Limb (tissue), 2 donors: ENCODE measurements at regions not wholly inside any gene's neighbourhood (a gene's known extent, or its start where the extent isn't known, plus 50 kb on each side); places are given as distances from the start of the nearest gene placed in this dataset.
"Not testable (repeated sequence)": the region's sequence is repeated elsewhere in the genome, so short reads cannot be mapped to it uniquely, and the experiment has no call there.

Source experiments
- DNase-seq, 2 donors: peaks; one replicate each; pipeline ENCODE4 v3.0.0-alpha.2; 2016; ENCODE audit errors: extremely low spot score in 2 of 2

- no peak for DNase-seq
Observed at GRCh38 chr10:117458571-117458970, 83.3 kb upstream of the PDZD8 start.

- DNase-seq: no peak
Observed at GRCh38 chr10:117457932-117458331, 82.7 kb upstream of the PDZD8 start.

DNA sequence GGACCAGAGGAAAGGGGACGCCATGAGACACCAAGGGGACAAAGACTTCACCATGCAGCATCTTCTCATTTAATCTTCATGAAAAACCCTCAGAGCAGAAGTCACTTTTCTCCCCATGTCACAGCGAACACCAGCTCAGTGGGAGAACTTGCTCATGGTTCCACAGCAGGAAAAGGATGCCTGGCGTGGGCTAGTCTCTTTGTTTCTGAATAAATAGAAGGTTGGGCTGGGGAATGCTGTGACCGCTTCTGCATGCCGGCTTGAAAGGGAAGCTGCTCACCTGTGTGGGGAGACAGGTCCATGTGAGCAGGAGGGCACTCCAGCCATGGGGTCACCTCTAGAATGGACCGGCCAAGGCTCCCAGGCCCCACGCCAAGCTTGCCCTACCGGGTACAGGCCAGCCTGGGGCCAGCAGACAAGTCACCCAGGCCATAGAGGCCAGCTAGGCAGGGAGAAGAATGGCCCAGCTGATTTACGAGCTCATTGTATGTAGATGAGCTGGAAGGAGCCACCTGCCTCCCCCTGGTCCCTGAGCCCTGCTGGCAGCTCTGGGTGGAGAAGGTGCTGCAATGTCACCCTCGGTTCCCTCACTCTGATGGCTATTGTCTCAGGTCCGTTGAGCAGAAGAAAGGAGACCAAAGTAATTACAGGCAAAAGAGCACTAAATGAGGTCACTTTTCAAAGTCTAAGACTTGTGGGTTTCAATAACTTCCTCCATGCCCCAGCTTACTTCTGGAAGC, 82.0 kb upstream of the PDZD8 start:
- DNase-seq: no peak

- DNase-seq: no peak
Observed at GRCh38 chr10:117455346-117455745, 80.1 kb upstream of the PDZD8 start.

DNA sequence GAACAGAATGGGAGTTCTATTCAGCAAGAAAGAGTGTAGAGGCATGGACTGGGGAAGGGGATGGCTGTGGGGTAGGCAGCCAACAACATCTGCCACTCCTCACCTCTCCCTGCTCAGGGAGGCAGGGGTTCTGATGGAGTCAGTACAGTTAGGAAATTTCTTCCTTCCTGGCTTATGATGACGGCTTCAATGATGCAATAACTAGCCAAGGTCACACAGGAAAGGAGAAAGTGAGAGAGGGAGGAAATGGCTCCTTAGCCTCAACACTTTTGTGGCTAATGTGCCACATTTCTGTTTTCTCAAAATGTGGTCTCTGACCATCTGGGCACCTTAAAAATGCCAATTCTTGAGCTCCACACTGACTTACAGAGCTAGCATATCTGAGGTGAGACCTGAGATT, 79.3 kb upstream of the PDZD8 start:
- no peak for DNase-seq

DNA sequence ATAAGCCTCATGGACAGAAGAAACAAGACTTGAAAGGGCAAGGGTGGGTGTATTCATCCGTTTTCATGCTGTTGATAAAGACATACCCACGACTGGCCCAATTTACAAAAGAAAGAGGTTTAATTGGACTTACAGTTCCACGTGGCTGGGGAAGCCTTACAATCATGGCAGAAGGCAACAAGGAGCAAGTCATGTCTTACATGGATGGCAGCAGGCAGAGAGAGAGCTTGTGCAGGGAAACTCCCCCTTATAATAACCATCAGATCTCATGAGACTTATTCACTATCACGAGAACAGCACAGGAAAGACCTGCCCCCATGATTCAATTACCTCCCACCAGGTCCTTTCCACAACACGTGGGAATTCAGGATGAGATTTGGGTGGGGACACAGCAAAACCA, 78.2 kb upstream of the PDZD8 start:
- not testable (repeated sequence) for DNase-seq

- no peak for DNase-seq
Observed at GRCh38 chr10:117450940-117451339, 75.7 kb upstream of the PDZD8 start.

DNA sequence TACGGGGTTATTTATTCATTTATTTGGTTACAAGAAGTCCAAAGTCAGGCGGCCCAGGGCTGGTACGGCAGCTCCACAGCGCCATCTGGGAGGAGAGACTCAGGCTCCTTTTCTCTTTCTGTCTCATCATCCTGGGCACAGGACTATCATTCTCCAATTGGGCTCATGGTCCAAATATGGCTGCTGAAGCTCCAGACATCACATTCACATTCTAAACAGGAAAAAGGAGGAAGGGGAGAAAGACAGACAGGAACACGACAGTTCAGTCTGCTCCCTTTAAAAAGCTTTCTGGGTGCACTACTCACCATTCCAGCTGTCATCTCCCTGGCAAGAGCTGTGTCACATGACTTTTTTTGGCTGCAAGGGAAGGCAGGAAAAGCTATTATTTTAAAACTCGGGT, 74.4 kb upstream of the PDZD8 start:
- DNase-seq: no peak

GRCh38 chr10:117448802-117449201, 73.6 kb upstream of the PDZD8 start:
- DNase-seq: no peak

- DNase-seq: no peak
Observed at GRCh38 chr10:117445992-117446391, 70.8 kb upstream of the PDZD8 start.

DNA sequence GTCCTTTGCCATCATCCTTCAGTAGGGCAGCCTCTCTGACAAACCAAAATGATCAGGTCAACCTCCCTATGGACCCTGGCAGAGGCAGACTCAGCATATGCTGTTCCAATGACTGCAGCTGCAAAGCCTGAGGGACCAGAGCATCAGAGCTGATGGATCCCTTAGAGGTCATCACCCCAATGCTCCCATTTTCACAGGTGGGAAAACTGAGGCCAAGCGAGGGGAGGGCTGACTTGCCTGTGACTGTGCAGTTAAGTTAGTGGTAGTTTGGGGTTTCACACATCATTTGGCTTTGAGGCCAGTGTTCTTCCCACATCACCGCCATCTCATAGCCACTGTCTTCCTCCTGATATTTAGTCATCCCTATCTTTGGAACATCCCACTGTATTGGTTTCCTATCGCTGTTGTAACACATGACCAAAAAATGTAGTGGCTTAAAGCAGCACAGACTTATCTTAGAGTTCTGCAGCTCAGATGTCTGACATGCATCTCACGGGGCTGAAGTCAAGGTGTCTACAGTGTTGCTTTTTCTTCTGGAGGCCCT, 69.3 kb upstream of the PDZD8 start:
- no peak for DNase-seq

- no peak for DNase-seq
Observed at GRCh38 chr10:117443686-117444041, 68.4 kb upstream of the PDZD8 start.

DNA sequence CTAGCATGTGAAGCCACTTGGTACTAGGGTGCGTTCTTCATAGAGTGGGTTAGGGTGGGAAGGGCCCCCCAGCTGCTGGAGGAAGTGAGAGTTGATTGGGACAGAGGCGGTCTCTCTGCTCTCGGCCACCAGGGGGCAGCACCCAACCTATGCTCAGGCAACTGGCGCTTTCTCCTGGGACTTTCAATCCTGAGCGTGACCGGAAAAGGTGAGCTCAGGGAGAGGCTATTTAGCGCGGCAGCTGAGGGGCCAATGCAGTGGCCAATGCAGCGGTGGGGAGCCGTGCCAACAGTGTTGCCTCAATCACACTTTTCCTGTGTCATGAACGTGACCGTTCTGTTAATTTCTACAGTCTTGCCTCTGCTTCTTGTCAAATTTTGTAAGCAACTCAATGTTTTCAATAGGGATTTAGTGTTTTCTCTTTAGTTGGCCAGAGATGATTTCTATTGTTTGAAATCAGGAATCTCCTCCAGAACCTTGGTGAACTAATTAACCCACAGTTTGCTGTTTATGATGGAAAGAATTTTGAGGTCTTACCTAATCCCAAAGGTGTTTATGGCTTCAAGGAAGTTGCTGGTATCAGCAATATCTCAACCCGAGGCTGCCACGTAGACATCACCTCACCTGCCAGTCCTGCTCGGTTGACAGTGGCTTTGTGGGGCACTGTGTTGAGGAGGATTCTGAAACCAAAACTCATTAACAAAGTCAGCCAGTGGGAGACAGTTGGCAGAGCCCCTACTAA, 67.9 kb upstream of the PDZD8 start:
- peak; percentile 74 to 81 for DNase-seq

DNA sequence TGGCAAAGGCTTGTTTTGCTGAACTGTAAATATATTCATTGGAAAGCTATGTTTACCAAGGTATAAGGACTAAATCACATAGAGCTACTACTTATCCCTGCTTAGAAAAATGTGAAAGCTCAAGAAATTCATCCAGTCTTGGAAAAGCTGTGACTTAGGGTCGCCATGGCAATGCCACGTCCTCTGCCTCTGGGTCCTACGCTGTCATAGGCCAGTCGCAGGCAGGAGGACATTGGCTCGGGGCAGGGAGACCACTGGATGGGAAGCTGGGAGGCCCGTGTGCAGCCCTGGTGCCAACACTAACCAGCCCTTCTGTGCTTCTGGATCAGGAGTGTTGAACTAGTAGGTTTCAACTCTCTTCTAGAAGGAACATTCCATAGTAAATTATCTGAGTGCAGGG, 67.3 kb upstream of the PDZD8 start:
- peak in 1 of 2 donors; percentile 15 for DNase-seq

- DNase-seq: no peak
Observed at GRCh38 chr10:117441812-117442443, 66.7 kb upstream of the PDZD8 start.

GRCh38 chr10:117441361-117441760, 66.1 kb upstream of the PDZD8 start:
- DNase-seq: no peak

- no peak for DNase-seq
Observed at GRCh38 chr10:117439243-117439912, 64.1 kb upstream of the PDZD8 start.

- DNase-seq: no peak
Observed at GRCh38 chr10:117432866-117433265, 57.6 kb upstream of the PDZD8 start.

GRCh38 chr10:117431160-117431559, 55.9 kb upstream of the PDZD8 start:
- no peak for DNase-seq

DNA sequence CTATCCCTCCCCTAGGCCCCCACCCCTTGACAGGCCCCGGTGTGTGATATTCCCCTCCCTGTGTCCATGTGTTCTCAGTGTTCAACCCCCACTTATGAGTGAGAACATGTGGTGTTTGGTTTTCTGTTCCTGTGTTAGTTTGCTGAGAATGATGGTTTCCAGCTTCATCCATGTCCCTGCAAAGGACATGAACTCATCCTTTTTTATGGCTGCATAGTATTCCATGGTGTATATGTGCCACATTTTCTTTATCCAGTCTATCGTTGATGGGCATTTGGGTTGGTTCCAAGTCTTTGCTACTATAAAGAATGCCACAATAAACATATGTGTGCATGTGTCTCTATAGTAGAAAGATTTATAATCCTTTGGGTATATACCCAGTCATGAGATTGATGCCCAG, 55.3 kb upstream of the PDZD8 start:
- DNase-seq: not testable (repeated sequence)

DNA sequence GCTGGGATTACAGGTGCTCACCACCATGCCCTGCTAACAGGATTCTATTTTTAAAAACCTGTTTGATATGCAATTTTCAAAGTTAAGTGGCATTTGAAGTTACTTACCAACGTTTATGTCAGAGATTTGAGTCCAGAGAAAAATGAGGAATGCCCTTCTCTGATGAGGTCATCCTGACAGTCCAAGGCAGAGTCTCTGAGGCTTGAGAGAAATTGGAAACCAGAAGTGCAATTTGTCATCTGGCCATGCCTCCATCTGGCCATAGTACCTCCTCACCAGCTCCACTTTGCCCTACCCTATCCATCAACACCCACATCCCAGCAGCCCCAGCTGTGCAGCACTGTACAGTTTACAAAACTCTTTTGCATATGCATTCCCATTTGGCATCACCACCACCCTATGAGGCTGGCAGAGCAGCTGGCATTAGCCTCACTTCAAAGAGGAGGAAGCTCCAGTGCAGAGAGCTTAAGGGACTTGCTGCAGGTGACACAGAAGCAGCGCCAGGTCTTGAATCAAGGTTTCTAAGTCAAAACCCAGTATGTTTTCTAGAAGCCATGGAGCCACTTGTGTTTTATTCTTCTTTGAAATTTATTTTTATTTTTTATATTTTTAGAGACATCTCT, 54.5 kb upstream of the PDZD8 start:
- no peak for DNase-seq
